ENCODE measurements at regions not wholly inside any gene's neighbourhood (a gene's known extent, or its start where the extent isn't known, plus 50 kb on each side); places are given as distances from the start of the nearest gene placed in this dataset.

- TF ChIP-seq, protein P1, sequence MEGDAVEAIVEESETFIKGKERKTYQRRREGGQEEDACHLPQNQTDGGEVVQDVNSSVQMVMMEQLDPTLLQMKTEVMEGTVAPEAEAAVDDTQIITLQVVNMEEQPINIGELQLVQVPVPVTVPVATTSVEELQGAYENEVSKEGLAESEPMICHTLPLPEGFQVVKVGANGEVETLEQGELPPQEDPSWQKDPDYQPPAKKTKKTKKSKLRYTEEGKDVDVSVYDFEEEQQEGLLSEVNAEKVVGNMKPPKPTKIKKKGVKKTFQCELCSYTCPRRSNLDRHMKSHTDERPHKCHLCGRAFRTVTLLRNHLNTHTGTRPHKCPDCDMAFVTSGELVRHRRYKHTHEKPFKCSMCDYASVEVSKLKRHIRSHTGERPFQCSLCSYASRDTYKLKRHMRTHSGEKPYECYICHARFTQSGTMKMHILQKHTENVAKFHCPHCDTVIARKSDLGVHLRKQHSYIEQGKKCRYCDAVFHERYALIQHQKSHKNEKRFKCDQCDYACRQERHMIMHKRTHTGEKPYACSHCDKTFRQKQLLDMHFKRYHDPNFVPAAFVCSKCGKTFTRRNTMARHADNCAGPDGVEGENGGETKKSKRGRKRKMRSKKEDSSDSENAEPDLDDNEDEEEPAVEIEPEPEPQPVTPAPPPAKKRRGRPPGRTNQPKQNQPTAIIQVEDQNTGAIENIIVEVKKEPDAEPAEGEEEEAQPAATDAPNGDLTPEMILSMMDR (IDR thresholded peaks at IDR 0.05; ENCODE audit: poor library complexity): no peak
- TF ChIP-seq EZH2 (IDR thresholded peaks at IDR 0.05; ENCODE audit: borderline replicate concordance) (no peak), EZH2phosphoT487 (IDR thresholded peaks at IDR 0.05; ENCODE audit: low read depth, severe bottlenecking, unreplicated experiment) (no peak)
Observed at GRCh38 chr3:30407651-30408050, 198.8 kb upstream of the TGFBR2 start.

Measured in hepatocyte (in vitro differentiated cells).